GM19467 (cell line): ENCODE measurements at regions not wholly inside any gene's neighbourhood (a gene's known extent, or its start where the extent isn't known, plus 50 kb on each side); places are given as distances from the start of the nearest gene placed in this dataset.
A peak's percentile ranks its signal among the peaks of the same experiment; 100 is the strongest.
"Not testable (repeated sequence)": the region's sequence is repeated elsewhere in the genome, so short reads cannot be mapped to it uniquely, and the experiment has no call there.

Experiments used
- ATAC-seq: cut with Tn5 transposase; IDR thresholded peaks from one replicate; pipeline ENCODE4 v1.9.1; 2021; ENCODE audit warnings: mild to moderate bottlenecking, moderate library complexity; ENCODE audit not compliant: unreplicated experiment

DNA sequence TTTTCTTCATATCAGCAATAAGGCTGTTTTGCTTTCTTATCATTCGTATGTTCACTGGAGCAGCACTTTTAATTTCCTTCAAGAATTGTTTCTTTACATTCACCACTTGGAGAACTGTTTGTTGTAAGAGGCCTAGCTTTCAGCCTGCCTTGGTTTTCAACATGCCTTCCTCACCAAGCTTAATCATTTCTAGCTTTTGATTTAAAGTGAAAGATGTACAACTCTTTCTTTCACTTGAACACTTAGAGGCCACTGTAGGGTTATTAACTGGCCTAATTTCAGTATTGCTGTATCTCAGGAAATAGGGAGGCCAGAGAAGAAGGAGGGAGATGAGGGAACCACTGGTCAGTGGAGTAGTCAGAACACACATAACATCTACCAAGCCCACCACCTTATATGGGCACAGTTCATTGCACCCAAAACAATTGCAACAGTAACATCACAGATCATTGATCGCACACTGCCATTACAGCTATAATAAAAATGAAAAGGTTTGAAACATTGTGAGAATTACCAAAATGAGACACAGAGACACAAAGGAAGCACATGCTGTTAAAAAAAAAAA is 181.4 kb upstream of the TUBA3C start:
- ATAC-seq, result peak; percentile 71

DNA sequence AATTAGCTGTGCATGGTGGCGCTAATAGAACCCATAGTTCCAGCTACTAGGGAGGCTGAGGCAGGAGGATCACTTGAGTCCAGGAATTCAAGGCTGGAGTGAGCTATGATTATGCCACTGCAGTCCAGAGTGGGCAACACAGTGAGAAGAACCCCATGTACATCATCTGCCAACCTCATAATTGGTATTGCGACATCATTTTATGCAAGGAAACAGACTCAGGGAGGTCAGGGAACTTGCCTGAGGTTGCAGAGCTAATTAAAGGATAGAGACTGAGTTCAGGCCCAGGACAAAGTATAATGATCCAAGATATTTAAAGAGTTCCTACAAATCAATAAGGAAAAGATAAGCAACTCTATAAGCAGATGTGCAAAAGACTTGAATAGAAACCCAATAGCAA is 178.1 kb upstream of the TUBA3C start:
- ATAC-seq, result not testable (repeated sequence)

DNA sequence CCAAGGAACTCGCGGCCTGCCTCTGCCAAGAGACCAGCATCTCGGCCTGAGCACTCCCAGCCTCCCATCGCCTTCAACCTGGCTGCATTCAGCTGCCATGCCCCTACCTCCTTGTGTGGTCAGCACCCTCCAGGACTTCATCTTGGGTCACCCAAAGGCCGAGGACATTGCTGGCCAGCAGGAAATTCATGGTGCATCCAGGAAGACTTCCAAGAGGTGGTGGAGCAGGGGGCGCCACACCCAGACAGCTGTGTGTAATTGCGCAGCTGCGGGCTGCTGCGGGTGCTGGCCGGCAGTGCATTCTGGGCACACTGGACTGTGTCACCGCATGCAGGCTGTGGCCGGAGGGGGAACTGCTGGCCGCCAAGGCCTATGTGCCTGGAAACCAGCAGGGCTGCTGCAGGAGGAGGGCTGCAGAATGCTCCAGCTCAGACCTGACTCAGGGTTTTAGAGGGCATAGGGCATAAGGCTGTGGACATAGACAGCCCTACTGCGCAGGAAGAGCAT is 164.3 kb upstream of the TUBA3C start:
- no peak for ATAC-seq

DNA sequence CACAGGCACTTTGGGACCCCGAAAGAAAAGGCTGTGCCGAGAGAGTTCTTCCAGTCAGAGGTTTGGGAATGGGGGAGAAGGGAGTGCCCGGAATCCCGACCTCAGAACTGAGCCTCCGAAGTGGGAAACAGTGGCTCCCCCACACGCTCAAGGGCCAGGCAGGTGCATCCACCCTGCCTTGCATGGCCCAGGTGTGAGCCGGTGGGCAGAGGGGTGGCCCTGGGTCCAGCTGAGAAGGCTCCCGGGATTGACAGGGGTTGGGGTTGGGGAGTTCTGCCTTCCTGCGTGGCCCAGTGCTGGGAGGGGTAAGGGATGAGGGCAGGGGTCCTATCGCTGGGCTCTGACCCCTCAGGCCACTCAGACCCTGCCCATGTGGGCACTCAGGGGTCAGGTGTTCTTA is 163.5 kb upstream of the TUBA3C start:
- ATAC-seq, result peak; percentile 26

DNA sequence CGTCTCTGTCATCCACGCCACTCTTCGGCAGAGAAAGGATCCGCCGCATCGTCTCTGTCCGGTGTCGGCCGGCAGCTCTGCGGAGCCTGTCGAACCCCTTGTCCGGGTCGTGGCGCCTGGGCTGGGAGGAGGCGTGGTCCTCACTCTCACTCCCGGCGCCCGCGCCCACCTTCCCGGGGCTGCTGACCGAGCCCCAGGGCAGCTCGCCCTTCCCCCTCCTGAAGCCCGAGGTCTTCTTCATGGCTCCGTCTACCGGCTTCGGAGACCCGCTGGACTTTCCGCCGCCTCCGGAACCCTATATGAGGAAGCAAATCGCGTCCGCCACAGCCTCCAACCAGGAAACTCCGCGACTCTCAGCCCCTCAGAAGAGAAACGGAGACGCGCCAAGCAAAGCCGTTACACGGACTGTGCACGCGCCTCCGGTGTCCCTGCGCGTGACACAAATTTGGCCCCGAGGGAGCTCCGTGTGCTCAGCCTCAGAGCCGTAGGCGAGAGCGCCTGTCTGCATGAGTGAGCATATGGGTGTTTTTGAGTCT is 163.0 kb upstream of the TUBA3C start:
- ATAC-seq, result peak; percentile 80

DNA sequence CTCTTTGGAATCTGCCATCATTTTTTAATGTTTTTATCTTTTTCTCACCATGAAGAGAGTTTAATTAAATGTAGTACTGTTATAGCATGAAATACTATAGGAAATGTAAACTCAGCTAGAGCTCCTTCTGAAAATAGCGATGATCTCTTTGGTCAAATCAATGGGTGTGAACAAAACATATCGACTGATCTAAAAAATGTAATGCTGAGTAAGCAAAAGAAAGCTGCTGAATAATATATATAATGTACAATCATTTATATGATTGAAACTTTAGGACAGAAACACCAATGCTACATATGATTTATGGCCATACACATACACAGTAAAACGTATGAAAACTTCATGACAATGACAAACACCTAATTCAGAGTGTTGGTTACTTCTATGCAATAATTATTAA is 150.8 kb upstream of the TUBA3C start:
- no peak for ATAC-seq

DNA sequence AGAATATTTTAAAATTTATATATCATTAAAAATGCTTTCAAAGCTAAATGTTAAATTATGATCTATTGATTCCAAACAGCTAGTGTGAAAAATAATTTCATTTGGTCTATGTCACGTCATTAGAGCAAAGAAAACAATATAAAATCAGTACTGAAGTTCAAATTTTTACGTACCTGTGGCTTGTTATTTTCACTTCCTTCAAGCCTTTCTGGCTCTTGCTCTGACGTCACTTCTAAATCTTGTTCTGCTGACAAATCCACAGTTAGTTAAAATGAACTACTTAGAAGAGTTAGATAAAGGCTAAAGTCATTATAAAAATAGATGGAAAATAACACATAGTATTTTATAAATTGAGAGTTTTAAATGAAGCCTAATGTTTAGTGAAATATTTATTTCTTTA is 147.7 kb upstream of the TUBA3C start:
- no peak for ATAC-seq

DNA sequence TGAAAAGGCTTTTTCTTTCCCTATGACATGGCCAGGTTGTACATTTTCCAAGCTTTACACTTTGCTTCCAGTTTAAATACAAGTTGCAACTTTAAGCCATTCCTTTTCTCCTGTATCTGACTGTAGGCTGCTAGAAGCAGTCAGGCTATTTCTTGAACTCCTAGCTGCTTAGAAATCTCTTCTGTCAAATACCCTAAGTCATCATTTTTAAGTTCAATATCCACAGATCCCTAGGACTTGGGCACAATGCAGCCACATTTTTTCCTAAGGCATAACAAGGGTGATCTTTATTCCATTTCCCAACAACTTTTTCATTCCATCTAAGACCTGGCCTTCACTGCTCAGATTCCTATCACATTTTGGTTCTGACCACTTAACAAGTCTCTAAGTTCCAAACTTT is 142.7 kb upstream of the TUBA3C start:
- no peak for ATAC-seq

DNA sequence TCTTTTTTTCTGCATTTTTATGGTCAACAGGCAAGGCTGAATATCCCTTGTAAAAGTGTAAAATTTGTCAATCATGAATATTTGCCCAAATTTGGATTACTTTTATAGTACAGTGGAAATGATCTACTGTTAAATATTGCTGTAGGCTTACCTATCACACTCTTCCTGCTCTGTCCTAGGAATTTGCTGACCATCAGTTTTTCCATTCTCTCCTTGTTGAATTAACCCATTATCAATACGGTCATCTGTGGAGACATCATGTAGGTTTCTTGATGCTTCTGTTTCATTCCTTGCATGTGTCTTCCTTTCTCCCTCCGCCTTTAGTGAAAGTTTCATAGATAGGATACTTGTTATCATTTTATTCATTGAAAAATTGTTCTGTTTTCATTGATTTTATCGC is 139.6 kb upstream of the TUBA3C start:
- ATAC-seq, result no peak

DNA sequence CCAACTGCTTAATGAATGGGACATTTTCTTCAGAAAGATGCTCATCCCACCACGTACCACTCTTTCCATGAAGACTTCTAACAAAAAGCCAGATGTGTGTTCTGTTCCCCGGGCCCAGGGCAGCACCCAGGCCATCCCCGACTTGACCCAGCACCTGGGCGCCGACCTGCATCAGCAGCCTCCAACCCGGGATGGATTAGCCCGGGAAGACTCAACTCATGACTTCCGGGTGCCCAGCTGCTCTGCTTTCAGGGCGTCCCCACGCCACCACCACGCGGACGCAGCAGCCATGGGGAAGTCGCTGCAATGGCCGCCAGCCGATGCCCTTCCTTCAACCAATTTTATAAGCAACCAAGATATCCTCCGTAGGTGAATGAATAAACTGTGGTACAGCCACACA is 123.8 kb upstream of the TUBA3C start:
- no peak for ATAC-seq

DNA sequence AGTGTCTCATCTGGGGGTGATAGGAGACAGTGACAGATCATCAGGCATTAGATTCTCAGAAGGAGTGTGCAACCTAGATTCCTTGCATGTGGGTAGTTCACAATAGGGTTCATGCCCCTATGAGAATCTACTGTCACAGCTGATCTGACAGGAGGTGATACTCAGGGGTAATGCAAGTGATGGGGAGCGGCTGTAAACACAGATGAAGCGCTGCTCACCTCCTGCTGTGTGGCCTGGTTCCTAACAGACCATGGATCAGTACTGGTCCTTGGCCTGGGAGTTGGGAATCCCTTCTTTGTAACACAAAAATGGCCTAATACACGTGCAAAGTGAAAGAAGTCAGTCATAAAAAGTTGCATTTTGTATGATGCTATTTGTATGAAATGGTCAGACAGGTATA is 107.6 kb upstream of the TUBA3C start:
- no peak for ATAC-seq

DNA sequence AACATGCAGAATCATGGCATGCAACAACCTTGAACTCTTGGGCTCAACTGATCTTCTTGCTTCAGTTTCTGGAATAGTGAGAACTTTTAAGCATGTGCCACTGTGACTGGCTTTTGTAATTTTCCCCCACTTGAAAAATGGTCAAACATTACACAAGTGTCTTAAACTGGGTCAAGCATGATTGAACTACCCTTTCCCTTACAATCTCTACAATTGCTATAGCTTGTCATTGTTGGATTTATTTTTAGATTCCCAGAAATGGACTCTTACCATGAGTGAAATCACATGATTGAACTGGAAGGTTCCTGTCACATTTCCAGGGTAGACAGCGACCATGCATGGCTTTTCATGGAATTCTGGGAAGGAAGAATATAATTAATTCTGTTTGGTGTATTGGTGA is 102.2 kb upstream of the TUBA3C start:
- no peak for ATAC-seq

DNA sequence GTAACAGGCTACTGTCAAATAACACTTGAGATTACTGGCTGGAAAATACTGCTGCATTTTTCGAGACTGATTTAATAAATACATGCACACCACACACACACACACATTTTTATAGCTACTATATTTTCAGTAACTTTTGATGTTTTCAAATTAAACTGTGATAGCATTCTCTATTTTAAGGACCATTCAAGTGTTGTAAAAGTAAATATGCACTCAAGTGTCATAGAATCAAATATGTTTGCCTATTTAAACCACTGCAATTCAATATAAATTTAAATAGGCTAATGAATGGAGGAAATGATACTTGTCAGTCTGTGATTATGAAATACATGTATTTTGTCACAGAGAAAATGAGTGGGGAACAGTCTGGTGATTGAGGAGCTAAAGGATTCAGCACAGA is 86.7 kb upstream of the TUBA3C start:
- no peak for ATAC-seq

DNA sequence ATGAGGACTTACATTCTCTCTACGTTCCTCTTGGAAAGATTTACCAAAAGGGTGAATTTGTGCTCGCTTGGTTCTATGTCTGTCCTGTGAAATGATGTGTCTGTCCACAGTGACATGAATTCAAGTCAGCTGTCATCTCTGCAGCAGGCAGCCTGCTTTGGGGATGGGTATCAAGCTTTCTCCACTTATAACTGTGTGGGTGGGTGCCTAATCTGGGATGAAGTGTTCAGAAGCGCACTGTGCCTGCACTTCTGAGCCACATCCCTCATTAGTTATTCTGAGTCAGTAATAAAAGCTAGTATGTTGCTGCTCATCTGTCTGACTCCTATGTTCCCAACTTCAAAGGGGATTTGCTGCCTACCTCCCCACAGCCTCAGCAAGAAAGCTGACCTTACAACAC is 86.1 kb upstream of the TUBA3C start:
- no peak for ATAC-seq

DNA sequence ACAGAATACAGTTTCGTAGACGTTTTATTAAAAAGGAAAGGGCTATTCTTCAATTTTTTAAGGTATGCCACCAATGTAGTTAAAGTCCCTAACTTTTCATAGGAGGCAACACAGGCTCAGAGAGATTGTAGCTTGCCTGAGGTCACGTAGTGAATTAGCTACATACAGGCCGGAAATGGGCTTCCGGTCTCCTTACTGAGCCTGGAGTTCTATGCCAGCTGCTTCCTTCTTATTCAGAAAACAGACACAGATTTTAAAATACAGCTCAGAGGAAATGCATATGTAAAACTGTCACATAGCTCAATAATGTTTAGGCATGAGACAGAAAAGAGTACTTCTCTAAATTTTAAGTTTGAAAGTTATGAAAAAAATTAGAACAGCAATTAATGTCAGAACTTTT is 85.4 kb upstream of the TUBA3C start:
- no peak for ATAC-seq

DNA sequence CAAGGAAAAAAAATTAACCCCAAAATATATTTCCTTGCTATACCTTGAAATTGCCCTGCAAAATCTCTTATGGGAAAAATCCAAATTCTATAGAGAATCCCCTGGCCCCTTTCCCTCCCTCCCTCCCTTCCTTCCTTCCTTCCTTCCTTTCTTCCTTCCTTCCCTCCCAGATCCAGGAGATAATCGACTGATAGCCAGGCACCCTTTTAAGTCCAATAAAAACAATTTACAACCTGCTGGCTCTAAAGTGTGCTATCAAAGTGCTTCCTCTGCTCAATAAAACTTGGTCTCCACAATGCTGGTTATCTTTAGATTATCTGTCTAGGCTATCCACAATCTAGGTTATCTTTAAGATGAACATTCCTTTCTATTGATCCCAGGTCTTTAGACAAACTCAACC is 83.1 kb upstream of the TUBA3C start:
- no peak for ATAC-seq

DNA sequence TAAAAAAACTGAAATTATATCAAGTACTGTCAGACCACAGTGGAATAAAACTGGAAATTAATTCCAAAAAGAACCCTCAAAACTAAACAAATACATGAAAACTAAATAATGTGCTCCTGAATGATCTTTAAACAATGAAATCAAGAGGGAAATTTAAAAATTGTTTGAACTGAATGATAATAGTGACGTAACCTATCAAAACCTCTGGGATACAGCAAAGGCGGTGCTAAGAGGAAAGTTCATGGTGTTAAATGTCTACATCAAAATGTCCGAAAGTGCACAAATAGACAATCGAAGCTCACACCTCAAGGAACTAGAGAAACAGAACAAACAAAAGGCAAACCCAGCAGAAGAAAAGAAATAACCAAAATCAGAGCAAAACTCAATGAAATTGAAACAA is 70.8 kb upstream of the TUBA3C start:
- no peak for ATAC-seq

DNA sequence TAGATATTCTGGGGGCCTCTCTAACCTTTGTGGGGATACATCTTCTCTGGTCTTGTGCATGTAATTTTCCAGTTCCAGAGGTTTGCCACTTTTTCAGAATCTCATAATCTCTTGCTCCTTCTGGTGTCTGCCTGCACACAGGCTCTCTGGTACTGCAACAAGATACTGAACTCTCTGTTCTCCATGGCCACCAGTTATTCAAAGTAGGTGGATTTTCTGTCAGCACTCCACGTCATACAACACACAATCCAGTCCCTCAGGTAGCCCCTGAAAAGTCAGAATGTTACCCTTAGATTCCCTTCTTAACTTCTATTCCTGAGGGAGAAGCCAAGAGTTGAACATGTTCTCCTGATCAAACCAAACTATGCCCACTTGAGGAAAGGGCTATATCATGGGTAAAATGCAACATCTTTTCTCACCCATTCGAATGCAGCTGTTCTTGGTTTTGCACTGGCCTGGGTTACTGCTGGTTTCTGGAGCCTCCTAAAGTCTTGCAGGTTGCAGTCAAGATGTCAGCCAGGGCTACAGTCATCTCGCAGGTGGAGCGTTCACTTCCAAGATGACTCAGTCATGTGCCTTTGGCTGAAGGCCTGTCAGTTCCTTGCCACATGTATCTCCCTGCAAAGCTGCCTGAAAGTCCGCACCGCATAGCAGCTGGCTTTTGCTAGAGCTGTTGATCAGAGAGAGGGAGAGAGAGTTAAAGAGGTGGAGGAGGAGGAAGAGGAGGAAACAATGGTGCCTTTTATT is 57.7 kb upstream of the TUBA3C start:
- ATAC-seq, result no peak
